Common myeloid progenitor, CD34-positive (primary cell): ENCODE measurements at regions not wholly inside any gene's neighbourhood (a gene's known extent, or its start where the extent isn't known, plus 50 kb on each side); places are given as distances from the start of the nearest gene placed in this dataset.

Experiments
- CTCF ChIA-PET: fragments of 350-600 bp; sonication (Branson Sonifier 250); formaldehyde crosslinking; loops from one replicate; lab custom pipeline; 2021; ENCODE audit warnings: antibody characterized with exemption; lab: Charles Lee
- POLR2A ChIA-PET: fragments of 350-600 bp; sonication (Branson Sonifier 250); formaldehyde crosslinking; loops from one replicate; lab custom pipeline; 2021; ENCODE audit warnings: antibody characterized with exemption; lab: Charles Lee
- DNase-seq, 3 donors: peaks; one replicate each; pipeline versions ENCODE4 v3.0.0 to v3.0.0-alpha.2; 2013
- H3K27ac ChIP-seq, 2 experiments: 1 replicate in 1 of 2; 2 replicates in 1 of 2; pipeline ENCODE4 v1.7.0; 2013; ENCODE audit warnings: inconsistent platforms in 2 of 2, low read length in 2 of 2, mild to moderate bottlenecking in 2 of 2, low read depth in 1 of 2, moderate library complexity in 1 of 2; ENCODE audit not compliant: severe bottlenecking in 2 of 2, insufficient read depth in 1 of 2, poor library complexity in 1 of 2
- H3K27me3 ChIP-seq, 5 experiments: replicated peaks in 2 of 5; 1 replicate in 3 of 5; 2 replicates in 2 of 5; pipeline versions ENCODE4 v1.6.1 to v1.7.0; 2013; ENCODE audit warnings: low read length in 4 of 5, mild to moderate bottlenecking in 2 of 5, moderate library complexity in 2 of 5, inconsistent platforms in 1 of 5; ENCODE audit not compliant: insufficient read depth in 5 of 5, control insufficient read depth in 4 of 5
- H3K36me3 ChIP-seq, 4 experiments: 1 replicate in 2 of 4; 2 replicates in 2 of 4; pipeline versions ENCODE4 v1.6.1 to v1.7.0; 2013; ENCODE audit warnings: low read length in 3 of 4, control low read depth in 1 of 4, mild to moderate bottlenecking in 1 of 4; ENCODE audit not compliant: control insufficient read depth in 4 of 4, insufficient read depth in 4 of 4
- H3K4me1 ChIP-seq, 4 experiments: 1 replicate in 3 of 4; 2 replicates in 1 of 4; pipeline versions ENCODE4 v1.6.1 to v1.7.1; 2013; ENCODE audit warnings: low read length in 3 of 4, mild to moderate bottlenecking in 3 of 4, control low read depth in 1 of 4, inconsistent platforms in 1 of 4, moderate library complexity in 1 of 4; ENCODE audit not compliant: control insufficient read depth in 4 of 4, insufficient read depth in 4 of 4; ENCODE audit errors: control extremely low read depth in 1 of 4
- H3K4me3 ChIP-seq, 7 experiments: 1 replicate in 4 of 7; 2 replicates in 3 of 7; pipeline versions ENCODE4 v1.5.1 to v1.7.0; 2013; ENCODE audit warnings: mild to moderate bottlenecking in 7 of 7, low read length in 6 of 7, moderate library complexity in 6 of 7, inconsistent platforms in 2 of 7, low read depth in 2 of 7, control low read depth in 1 of 7; ENCODE audit not compliant: insufficient read depth in 4 of 7, control insufficient read depth in 1 of 7; ENCODE audit errors: extremely low read depth in 1 of 7
- H3K9me3 ChIP-seq, 5 experiments: 1 replicate in 4 of 5; 2 replicates in 1 of 5; pipeline versions ENCODE4 v1.6.1 to v1.7.1; 2013; ENCODE audit warnings: low read length in 4 of 5, mild to moderate bottlenecking in 2 of 5, inconsistent platforms in 1 of 5, low read depth in 1 of 5, moderate library complexity in 1 of 5; ENCODE audit not compliant: control insufficient read depth in 4 of 5, insufficient read depth in 2 of 5; ENCODE audit errors: control extremely low read depth in 1 of 5
- WGBS: methylation state at CpG from one replicate; pipeline ENCODE4 v1.1.5; 2013; ENCODE audit not compliant: insufficient coverage; 5-methylcytosine and 5-hydroxymethylcytosine counted together

DNA sequence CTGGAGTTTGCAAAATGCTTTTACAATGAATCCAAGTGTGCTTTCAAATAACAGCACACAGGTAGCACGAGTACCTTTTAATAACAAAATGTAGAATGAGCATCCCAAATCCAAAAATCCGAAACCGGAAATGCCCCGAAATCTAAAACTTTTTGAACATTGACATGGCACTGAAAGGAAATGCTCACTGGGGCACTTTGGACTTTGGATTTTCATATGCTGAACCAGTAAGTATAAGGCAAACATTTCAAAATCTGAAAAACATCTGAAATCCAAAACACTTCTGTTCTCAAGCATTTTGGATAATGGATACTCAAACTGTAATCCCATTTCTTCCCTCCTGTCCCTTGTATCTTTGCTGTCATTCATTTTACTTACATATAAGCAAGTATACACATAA is 50.1 kb downstream of the GCNT4 start:
- POLR2A ChIA-PET, result no interaction called here
- Histone ChIP-seq H3K27ac (no peak overlapping the region), H3K27me3 (no peaks in the 10 kb centered on the region), H3K36me3 (no peaks in the 10 kb centered on the region), H3K9me3 (peaks cover 3 to 14% (median 5%) of the 10 kb centered on the region in 5 experiments), H3K4me3 (no peak overlapping the region), H3K4me1 (no peaks in the 10 kb centered on the region)
- no peak for DNase-seq
- WGBS, result 100% methylated on average over 4 of the region's 4 CpGs
- CTCF ChIA-PET, result no interaction called here

DNA sequence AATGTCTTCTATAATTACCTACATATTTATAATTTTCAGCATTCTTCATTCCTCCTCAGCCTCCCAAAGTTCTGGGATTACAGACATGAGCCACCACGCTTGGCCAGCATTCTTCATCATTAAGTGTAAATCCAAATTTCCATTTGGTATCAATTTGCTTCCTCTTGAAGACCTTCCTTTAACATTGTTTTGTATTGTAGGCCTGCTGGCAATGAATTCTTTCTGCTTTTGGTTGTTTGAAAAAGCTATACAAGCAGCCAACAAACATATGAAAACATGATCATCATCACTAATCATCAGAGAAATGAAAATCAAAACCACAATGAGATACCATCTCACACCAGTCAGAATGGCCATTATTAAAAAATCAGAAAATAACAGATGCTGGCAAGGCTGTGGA is 56.4 kb downstream of the GCNT4 start:
- CTCF ChIA-PET, result no interaction called here
- Histone ChIP-seq H3K27ac (no peak overlapping the region), H3K4me1 (no peaks in the 10 kb centered on the region), H3K9me3 (peaks cover 0 to 2% (median 0%) of the 10 kb centered on the region in 5 experiments), H3K4me3 (no peak overlapping the region), H3K27me3 (no peaks in the 10 kb centered on the region), H3K36me3 (no peaks in the 10 kb centered on the region)
- POLR2A ChIA-PET, result no interaction called here
- DNase-seq, result no peak
- no CpG with 5 or more reads among the region's 1 CpG for WGBS

DNA sequence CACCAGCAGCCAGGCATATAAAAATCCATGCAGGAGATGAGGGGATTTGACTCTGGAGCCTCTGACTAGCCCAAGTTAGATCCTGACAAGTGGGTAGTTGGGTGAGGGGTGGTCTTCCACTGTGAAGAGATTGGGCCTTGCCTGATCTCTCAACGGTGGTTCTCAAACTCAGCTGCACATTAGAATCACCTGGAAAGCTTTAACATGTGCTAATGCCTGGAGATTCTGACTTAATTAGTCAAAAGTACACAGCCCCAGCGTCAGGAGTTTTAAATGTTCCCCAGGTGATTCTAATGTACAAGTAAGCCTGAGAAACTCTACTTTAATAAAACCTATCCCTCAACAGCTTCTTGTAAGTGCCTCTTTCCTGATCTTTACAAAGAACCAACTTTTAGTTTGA is 57.5 kb downstream of the GCNT4 start:
- Histone ChIP-seq H3K27me3 (no peaks in the 10 kb centered on the region), H3K36me3 (no peaks in the 10 kb centered on the region), H3K27ac (no peak overlapping the region), H3K9me3 (peaks cover 0 to 2% (median 0%) of the 10 kb centered on the region in 5 experiments), H3K4me3 (no peak overlapping the region), H3K4me1 (no peaks in the 10 kb centered on the region)
- CTCF ChIA-PET, result no interaction called here
- 83% methylated on average over 2 of the region's 2 CpGs for WGBS
- POLR2A ChIA-PET, result no interaction called here
- no peak for DNase-seq

DNA sequence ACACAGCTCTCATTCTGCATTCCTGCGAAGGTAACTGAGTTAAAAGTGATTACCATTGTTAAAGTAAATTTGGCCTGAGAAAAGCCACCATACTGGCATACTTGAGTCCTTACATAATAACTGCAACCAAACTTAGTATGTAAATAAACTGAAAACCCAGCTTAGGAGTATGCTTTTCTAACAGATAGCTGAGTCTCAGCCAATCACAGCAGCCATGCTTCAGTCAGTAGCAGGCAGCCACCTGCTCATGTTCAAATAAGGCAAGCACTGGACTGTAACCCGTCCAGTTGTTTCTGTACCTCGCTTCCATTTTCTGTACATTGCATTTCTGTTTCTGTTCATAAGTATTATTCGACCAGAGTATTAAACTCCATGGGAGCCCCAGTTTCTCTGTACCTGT is 58.6 kb downstream of the GCNT4 start:
- ChIA-PET CTCF (no interaction called here), POLR2A (no interaction called here)
- Histone ChIP-seq H3K4me3 (no peak overlapping the region), H3K4me1 (no peaks in the 10 kb centered on the region), H3K27ac (no peak overlapping the region), H3K27me3 (no peaks in the 10 kb centered on the region), H3K9me3 (peaks cover 0 to 2% (median 0%) of the 10 kb centered on the region in 5 experiments), H3K36me3 (no peaks in the 10 kb centered on the region)
- no peak for DNase-seq
- WGBS, result 100% methylated on average over 3 of the region's 4 CpGs

DNA sequence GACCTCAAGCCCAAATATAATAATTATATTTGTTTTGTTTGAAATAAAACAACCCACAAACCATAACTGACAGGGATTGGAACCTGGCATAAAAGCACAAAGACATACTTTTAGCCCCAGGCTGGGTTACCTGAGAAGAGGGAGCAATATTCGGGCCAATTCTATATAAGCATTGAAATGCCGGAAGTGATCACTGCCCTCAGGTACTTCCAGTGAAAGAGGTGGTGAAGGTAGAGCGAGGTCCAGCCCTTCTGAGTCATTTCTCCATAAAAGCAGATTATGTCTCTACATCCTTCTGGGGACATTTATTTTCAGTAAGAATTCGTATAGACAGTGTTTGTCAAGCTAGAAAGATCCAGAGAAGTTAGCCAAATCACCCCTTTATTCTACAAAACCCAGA is 59.6 kb downstream of the GCNT4 start:
- Histone ChIP-seq H3K36me3 (no peaks in the 10 kb centered on the region), H3K4me1 (no peaks in the 10 kb centered on the region), H3K4me3 (no peak overlapping the region), H3K27ac (no peak overlapping the region), H3K27me3 (no peaks in the 10 kb centered on the region), H3K9me3 (peaks cover 0 to 4% (median 0%) of the 10 kb centered on the region in 5 experiments)
- POLR2A ChIA-PET, result no interaction called here
- 94% methylated on average over 2 of the region's 4 CpGs for WGBS
- no peak for DNase-seq
- CTCF ChIA-PET, result no interaction called here

DNA sequence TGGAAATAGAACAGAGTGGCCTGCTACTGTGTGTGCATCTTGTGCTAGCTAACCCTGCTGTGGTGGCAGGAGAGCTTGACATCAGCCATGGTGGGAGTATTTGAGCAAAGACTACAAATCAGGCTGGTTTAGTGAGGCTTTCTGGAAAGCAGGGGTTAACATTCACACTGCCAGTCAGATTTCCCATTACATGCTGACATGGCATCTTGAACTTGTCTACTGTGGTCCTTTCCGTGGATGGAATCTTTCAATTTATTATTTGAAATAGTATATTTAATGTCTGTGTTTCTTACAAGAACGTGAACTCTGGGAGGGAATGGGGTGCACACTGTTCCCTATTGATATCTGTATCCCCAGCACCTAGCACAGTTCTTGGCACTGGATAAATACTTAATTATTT is 60.8 kb downstream of the GCNT4 start:
- no CpG with 5 or more reads among the region's 2 CpGs for WGBS

DNA sequence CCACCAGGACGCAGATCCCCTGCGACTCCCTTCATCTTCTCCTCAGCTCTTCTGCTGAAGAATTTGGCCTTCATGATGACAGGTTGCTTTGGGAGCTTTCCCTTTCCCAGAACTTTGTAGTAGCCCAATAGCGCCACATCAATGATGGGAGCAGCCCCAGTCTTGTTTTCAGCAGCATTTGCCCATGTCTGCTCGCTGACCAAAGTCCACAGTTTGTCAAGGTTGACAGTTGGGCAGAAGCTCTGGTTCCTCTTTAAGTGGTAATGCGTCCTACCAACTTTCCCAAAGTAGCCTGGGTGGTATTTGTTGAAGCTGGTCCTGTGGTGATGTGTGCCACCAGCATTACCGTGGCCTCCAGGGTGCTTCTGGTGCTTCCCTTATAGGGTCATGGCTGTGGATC is 62.2 kb downstream of the GCNT4 start:
- 100% methylated on average over 6 of the region's 6 CpGs for WGBS
- H3K36me3 ChIP-seq, result no peaks in the 10 kb centered on the region
- H3K4me1 ChIP-seq, result no peaks in the 10 kb centered on the region
- peaks cover 0 to 7% (median 0%) of the 10 kb centered on the region in 5 experiments for H3K9me3 ChIP-seq
- no peak overlapping the region for H3K4me3 ChIP-seq
- ChIA-PET POLR2A (no interaction called here), CTCF (interaction anchor here (1.1 kb wide), 1 partner anchor 65 kb away, joined by 3 read pairs; no protein-coding TSS in a partner anchor)
- DNase-seq, result no peak
- H3K27me3 ChIP-seq, result no peaks in the 10 kb centered on the region
- no peak overlapping the region for H3K27ac ChIP-seq

More for the DNA sequence above, 60.8 kb downstream of the GCNT4 start:
- peaks cover 0 to 7% (median 0%) of the 10 kb centered on the region in 5 experiments for H3K9me3 ChIP-seq
- no peaks in the 10 kb centered on the region for H3K4me1 ChIP-seq
- no peaks in the 10 kb centered on the region for H3K27me3 ChIP-seq
- no peak overlapping the region for H3K27ac ChIP-seq
- H3K4me3 ChIP-seq, result no peak overlapping the region
- ChIA-PET CTCF (no interaction called here), POLR2A (no interaction called here)
- H3K36me3 ChIP-seq, result no peaks in the 10 kb centered on the region
- DNase-seq, result no peak
